ENCODE measurements at regions not wholly inside any gene's neighbourhood (a gene's known extent, or its start where the extent isn't known, plus 50 kb on each side); places are given as distances from the start of the nearest gene placed in this dataset.

DNA sequence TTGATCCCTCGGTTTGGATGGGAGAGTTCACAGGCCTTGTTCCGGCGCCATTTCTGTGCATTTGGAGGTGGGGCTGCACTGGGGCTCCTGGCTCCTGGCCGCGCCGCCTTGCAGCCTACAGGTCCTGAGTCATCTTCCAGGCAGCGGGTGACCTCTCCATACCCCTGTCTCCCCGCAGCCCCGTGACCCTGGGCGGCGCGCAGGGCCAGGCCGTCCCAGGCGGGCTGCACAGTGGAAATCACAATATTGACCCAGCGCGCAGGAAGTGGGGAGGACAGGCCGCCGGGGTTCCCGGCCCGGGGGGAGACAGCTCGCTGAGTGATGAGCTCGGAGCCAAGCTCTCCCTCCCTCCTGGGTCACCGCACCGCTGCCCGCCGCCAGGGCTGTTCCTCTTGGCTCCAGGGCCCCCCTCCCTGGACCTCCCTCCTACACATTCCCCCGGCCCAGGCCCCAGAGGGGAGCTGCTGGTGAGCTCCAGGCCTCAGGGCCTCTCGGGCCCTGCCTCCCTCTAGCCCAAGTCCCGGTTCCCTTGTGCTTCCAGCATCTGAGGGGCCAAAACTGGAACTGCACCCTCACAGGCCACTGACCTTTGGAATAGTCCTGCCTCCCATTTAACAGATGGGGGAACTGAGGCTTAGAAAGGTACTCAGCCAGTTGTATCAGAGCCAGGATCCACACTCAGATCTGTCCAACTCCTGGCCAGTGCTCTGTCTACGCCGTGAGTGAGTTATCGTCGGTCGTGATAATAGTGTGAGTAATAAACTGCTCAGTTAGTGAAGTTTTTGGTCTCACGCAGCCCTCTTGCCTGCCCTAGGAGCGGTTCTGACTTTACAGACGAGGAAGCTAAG lies 142.9 kb upstream of the WNT4 start:
- no peaks in the 10 kb centered on the region for H3K4me1 Mint-ChIP-seq (ENCODE audit: low read depth in 2 of 2)
- peaks cover 11 to 23% of the 10 kb centered on the region in 2 donors for H3K27me3 Mint-ChIP-seq
- no peak for DNase-seq (ENCODE audit: low spot score)
- H3K27ac Mint-ChIP-seq, result no peak overlapping the region
- no peaks in the 10 kb centered on the region for H3K9me3 Mint-ChIP-seq
- H3K4me3 Mint-ChIP-seq, result no peak overlapping the region
- no peak for ATAC-seq
- H3K36me3 Mint-ChIP-seq, result no peaks in the 10 kb centered on the region

DNA sequence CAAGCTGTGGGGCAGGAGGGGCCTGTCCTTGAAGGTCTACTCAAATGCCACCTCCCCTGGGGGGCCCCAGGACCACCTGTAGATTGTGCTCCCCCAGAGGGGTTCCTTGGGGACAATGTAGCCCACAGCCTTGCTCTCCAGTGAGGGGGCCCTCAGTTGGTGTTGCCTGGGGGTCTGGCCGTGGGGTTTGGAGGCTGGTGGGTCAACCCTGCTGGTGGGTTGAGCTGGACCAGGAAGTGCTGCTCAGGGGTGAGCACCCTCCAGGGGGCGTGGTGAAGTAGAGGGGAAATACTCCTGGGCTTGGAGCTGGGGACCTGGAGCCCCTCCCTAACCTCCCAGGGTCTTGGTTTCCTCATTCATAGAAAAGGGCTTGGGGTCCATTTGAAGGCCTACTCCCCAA lies 143.6 kb upstream of the WNT4 start:
- H3K36me3 Mint-ChIP-seq, result no peaks in the 10 kb centered on the region

DNA sequence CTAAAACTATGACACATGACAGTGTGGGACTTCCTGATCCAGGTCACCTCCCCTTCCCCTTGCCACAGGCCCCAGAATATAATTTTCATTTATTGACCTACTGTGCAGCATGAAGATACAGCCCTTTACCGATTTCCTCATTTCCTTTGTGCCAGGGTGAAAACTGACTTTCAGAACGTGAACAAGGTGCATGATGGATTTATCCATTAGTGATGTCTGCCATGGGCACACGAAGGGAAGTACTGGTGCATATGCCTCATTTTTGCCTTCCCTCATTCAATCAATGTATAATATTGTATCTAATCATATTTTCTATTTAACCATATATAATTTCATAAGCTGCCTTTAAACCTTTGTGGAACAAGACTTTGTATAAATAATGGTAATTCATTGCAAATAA lies 144.4 kb upstream of the WNT4 start:
- Mint-ChIP-seq H3K36me3 (no peaks in the 10 kb centered on the region), H3K4me1 (ENCODE audit: low read depth in 2 of 2) (no peaks in the 10 kb centered on the region), H3K4me3 (no peak overlapping the region), H3K27ac (no peak overlapping the region), H3K9me3 (no peaks in the 10 kb centered on the region), H3K27me3 (peaks cover 12 to 36% of the 10 kb centered on the region in 2 donors)
- DNase-seq (ENCODE audit: low spot score) (no peak), ATAC-seq (no peak)

More for the DNA sequence above, 143.6 kb upstream of the WNT4 start:
- Mint-ChIP-seq H3K27ac (no peak overlapping the region), H3K9me3 (no peaks in the 10 kb centered on the region), H3K4me3 (no peak overlapping the region), H3K4me1 (ENCODE audit: low read depth in 2 of 2) (no peaks in the 10 kb centered on the region), H3K27me3 (peaks cover 10 to 28% of the 10 kb centered on the region in 2 donors)
- DNase-seq (ENCODE audit: low spot score), result no peak
- ATAC-seq, result no peak

GRCh38 chr1:22287946-22288520 lies 145.1 kb upstream of the WNT4 start:
- DNase-seq (ENCODE audit: low spot score) (no peak), ATAC-seq (no peak)
- H3K4me1 Mint-ChIP-seq (ENCODE audit: low read depth in 2 of 2), result no peaks in the 10 kb centered on the region
- H3K27ac Mint-ChIP-seq, result no peak overlapping the region
- H3K9me3 Mint-ChIP-seq, result no peaks in the 10 kb centered on the region
- H3K4me3 Mint-ChIP-seq, result no peak overlapping the region
- no peaks in the 10 kb centered on the region for H3K36me3 Mint-ChIP-seq
- peaks cover 12 to 40% of the 10 kb centered on the region in 2 donors for H3K27me3 Mint-ChIP-seq

DNA sequence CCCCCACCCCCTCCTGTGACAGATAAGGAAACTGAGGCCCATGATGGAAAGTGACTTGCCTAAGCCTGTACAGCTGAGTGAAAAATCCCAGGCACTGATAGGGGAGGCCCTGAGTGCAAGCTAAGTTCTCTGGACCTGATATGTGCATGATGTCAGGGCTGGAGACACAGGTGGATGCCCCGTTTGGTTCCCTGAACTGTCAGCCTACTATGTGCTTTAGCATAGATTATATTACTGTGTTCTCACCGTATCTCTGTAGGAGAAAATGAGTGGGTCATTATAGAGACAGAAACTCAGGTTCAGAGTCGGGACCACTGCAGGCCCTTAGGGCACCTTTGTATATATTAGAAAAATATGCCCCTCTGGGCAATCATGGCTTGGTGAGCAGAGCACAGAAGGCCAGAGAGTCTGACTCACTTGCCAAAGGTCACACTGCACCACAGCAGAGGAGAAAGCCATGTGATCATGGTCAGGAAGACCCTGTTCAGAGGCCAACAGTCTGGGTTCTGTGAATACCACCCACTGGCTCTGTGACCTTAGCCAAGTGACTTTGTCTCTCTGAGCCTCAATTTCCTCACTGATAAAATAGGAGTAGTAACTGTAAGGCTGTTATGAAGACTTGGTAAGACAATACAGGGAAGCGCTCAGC lies 145.8 kb upstream of the WNT4 start:
- no peaks in the 10 kb centered on the region for H3K9me3 Mint-ChIP-seq
- DNase-seq (ENCODE audit: low spot score) (no peak), ATAC-seq (no peak)
- no peak overlapping the region for H3K4me3 Mint-ChIP-seq
- H3K27me3 Mint-ChIP-seq, result peaks cover 16 to 38% of the 10 kb centered on the region in 2 donors
- H3K36me3 Mint-ChIP-seq, result no peaks in the 10 kb centered on the region
- H3K4me1 Mint-ChIP-seq (ENCODE audit: low read depth in 2 of 2), result no peaks in the 10 kb centered on the region
- H3K27ac Mint-ChIP-seq, result no peak overlapping the region

- no peaks in the 10 kb centered on the region for H3K9me3 Mint-ChIP-seq
- H3K4me3 Mint-ChIP-seq, result no peak overlapping the region
- no peak for ATAC-seq
- H3K27ac Mint-ChIP-seq, result no peak overlapping the region
- peaks cover 16 to 33% of the 10 kb centered on the region in 2 donors for H3K27me3 Mint-ChIP-seq
- H3K4me1 Mint-ChIP-seq (ENCODE audit: low read depth in 2 of 2), result no peaks in the 10 kb centered on the region
- no peaks in the 10 kb centered on the region for H3K36me3 Mint-ChIP-seq
- DNase-seq (ENCODE audit: low spot score), result no peak
Measured at GRCh38 chr1:22289307-22289995, 146.6 kb upstream of the WNT4 start.

DNA sequence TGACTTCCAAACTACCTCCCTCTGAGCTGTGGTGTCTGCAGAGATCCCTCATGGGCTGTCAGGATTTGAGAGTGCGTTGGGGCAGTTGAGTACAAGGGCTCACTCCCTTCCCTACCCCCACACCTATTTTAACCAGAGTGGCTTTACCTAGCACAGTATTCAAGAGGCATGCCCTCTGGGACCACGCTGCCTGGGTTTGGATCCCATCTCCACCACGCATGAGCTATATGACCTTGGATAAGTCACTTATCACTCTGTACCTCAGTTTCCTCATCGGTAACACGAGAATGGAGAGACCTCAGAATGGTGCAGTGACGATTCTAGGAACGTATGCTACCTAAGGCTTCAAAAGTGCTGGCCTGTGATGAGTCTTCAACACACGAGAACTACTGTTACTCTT lies 147.3 kb upstream of the WNT4 start:
- Mint-ChIP-seq H3K27ac (no peak overlapping the region), H3K9me3 (no peaks in the 10 kb centered on the region), H3K4me3 (no peak overlapping the region), H3K27me3 (peaks cover 14 to 30% of the 10 kb centered on the region in 2 donors), H3K36me3 (no peaks in the 10 kb centered on the region), H3K4me1 (ENCODE audit: low read depth in 2 of 2) (no peaks in the 10 kb centered on the region)
- no peak for DNase-seq (ENCODE audit: low spot score)
- ATAC-seq, result no peak

DNA sequence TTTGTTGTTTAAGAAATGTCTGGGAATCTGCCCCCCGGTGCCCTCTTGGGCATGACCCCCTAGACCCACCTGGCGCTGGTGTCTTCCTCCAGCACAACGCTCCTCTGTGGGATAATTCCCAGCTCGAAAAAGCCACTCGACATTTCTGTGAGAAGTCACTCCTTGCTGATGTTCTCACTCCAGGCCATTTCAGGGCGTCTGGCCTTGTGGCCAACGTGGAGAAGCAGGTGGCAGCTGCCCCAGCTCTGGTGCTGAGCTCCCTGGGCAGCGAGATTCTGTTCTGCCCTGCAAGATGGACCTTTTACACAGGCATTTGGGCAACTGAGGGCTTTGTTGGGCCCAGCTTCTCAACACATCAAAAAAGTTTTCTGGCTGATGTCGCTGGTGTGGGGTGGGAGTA lies 147.7 kb upstream of the WNT4 start:
- Mint-ChIP-seq H3K4me1 (ENCODE audit: low read depth in 2 of 2) (no peaks in the 10 kb centered on the region), H3K4me3 (no peak overlapping the region), H3K9me3 (no peaks in the 10 kb centered on the region), H3K27me3 (peaks cover 17 to 34% of the 10 kb centered on the region in 2 donors), H3K27ac (no peak overlapping the region), H3K36me3 (no peaks in the 10 kb centered on the region)
- DNase-seq (ENCODE audit: low spot score) (no peak), ATAC-seq (no peak)

DNA sequence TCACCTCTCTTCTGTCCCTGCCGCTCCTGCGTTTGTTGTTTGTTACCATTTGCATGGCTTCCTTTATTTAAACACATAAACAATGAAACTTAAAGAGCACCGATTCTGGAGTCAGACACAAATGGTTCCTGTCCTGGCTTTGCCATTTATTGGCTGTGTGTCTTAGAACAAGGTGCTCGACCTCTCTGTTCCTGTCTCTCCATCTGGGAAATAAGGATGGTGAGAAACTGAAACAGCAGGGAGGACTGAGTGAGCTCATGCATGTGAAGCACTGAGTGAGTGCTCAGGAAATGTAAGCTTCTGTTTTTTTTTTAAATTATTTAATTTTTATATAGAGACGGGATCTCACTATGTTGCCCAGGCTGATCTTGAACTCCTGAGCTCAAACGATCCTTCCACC lies 148.2 kb upstream of the WNT4 start:
- Mint-ChIP-seq H3K27ac (no peak overlapping the region), H3K4me1 (ENCODE audit: low read depth in 2 of 2) (no peaks in the 10 kb centered on the region), H3K4me3 (no peak overlapping the region), H3K27me3 (peaks cover 21 to 38% of the 10 kb centered on the region in 2 donors), H3K9me3 (no peaks in the 10 kb centered on the region), H3K36me3 (no peaks in the 10 kb centered on the region)
- DNase-seq (ENCODE audit: low spot score) (no peak), ATAC-seq (no peak)

DNA sequence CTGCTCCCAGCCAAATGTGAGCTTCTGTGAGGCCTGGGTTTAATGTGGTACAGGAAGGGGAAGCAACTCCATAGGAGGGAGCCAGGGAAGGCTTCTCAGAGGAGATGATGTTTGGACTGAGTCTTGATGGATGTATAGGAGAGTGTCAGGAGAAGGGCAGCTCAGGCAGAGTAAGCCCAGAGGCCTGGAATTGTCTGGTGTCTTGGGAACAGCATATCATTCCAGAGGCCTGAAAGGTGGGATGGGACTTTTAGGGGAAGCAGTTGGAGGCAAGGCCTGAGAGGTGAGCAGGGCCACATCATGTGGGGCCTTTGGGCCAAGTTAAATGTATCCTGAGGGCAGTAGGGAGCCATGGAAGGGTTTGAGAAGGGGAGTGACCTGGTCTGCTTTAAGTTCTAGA lies 148.6 kb upstream of the WNT4 start:
- H3K27me3 Mint-ChIP-seq, result peaks cover 25 to 42% of the 10 kb centered on the region in 2 donors
- H3K4me3 Mint-ChIP-seq, result no peak overlapping the region
- H3K4me1 Mint-ChIP-seq (ENCODE audit: low read depth in 2 of 2), result peaks cover 0 to 1% of the 10 kb centered on the region in 2 donors
- H3K9me3 Mint-ChIP-seq, result no peaks in the 10 kb centered on the region
- DNase-seq (ENCODE audit: low spot score) (no peak), ATAC-seq (no peak)
- no peak overlapping the region for H3K27ac Mint-ChIP-seq
- no peaks in the 10 kb centered on the region for H3K36me3 Mint-ChIP-seq

DNA sequence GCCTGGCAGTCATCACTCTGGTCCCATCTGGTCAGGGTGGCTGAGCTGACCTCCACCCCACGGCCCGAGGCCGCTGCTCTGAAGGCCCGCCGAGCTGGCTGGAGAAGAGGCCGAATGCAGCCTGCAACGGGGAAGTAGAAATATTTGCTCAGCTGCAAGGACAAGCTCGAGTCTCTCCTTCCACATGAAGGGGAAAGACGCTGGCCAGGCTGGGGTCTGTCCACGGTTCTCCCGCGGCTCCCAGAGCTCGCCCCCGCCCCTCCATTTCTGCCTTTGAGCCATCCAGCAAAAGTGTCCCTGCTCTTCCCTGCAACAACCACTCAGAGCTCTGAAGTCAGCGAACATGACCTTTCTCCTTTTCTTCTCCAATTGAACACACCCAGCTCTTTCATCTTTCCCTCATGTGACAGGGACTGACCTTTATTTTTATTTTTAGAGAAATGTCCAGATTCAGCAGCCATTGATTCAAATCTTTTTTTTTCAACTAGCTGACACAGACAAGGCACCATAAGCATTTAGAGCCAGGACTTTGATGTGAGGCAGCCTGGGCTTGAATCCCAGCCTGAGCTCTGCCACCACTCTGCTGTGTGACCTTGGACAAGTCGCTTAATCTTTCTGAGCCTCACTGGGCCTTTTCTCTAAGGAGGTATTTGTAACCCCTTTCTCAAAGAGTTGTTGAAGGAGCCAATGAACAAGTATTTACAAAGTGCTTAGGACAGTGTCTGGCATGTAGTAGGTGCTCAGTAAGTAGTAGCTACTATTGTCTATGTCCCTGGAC lies 149.3 kb upstream of the WNT4 start:
- ATAC-seq (no peak), DNase-seq (ENCODE audit: low spot score) (no peak)
- peaks cover 27 to 46% of the 10 kb centered on the region in 2 donors for H3K27me3 Mint-ChIP-seq

DNA sequence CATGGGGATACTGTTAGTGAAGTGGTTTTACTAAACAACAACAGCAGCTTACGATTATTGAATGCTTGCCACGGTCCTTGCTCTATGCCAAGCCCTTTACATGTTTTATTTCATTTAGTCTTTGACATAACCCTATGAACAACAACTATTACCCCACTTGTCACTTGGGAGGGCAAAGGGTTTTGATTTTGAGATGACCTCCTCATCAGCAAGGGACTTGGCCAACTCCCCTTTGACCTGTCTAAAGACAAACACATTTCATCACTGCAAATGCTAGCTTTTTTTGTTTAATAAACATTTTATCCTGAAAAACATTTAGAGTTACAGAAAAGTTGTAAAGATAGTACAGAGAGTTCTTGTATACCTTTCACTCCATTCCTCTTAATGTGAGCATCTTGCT lies 152.5 kb upstream of the WNT4 start:
- ATAC-seq (no peak), DNase-seq (ENCODE audit: low spot score) (no peak)
- Mint-ChIP-seq H3K9me3 (no peaks in the 10 kb centered on the region), H3K36me3 (no peaks in the 10 kb centered on the region), H3K27ac (no peak overlapping the region), H3K4me3 (no peak overlapping the region), H3K4me1 (ENCODE audit: low read depth in 2 of 2) (peaks cover 0 to 3% of the 10 kb centered on the region in 2 donors), H3K27me3 (peaks cover 38 to 59% of the 10 kb centered on the region in 2 donors)

More for the DNA sequence above, 149.3 kb upstream of the WNT4 start:
- no peaks in the 10 kb centered on the region for H3K9me3 Mint-ChIP-seq
- H3K36me3 Mint-ChIP-seq, result no peaks in the 10 kb centered on the region
- H3K27ac Mint-ChIP-seq, result no peak overlapping the region
- H3K4me1 Mint-ChIP-seq (ENCODE audit: low read depth in 2 of 2), result peaks cover 0 to 3% of the 10 kb centered on the region in 2 donors
- H3K4me3 Mint-ChIP-seq, result no peak overlapping the region

DNA sequence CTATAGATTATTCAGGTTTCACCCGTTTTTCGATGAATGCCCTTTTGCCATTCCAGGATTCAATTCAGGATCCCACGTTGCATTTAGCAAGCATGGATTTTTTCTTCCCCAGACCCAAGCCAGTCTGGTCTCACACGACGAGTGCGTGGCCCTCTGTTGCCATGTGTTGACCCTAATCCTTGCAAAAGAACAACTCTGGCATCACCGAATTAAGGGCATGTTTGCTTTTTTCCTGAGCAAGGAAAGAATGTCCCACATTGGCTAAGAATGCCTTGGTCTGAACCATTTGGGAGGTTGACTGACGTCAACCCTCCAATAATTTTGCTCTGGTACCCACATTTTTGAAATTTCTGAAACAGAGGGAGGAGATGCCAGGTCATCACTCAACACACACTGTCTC lies 153.0 kb upstream of the WNT4 start:
- H3K9me3 Mint-ChIP-seq, result no peaks in the 10 kb centered on the region
- peaks cover 42 to 63% of the 10 kb centered on the region in 2 donors for H3K27me3 Mint-ChIP-seq
- peaks cover 0 to 3% of the 10 kb centered on the region in 2 donors for H3K4me1 Mint-ChIP-seq (ENCODE audit: low read depth in 2 of 2)
- H3K4me3 Mint-ChIP-seq, result no peak overlapping the region
- H3K27ac Mint-ChIP-seq, result no peak overlapping the region
- ATAC-seq, result no peak
- no peaks in the 10 kb centered on the region for H3K36me3 Mint-ChIP-seq
- DNase-seq (ENCODE audit: low spot score), result no peak
